ENCODE measurements at regions not wholly inside any gene's neighbourhood (a gene's known extent, or its start where the extent isn't known, plus 50 kb on each side); places are given as distances from the start of the nearest gene placed in this dataset.
A peak's percentile ranks its signal among the peaks of the same experiment; 100 is the strongest.

- Histone ChIP-seq H3K27ac (no peak overlapping the region), H3K27me3 (ENCODE audit: insufficient read depth, low read depth) (no peaks in the 10 kb centered on the region), H2AFZ (no peak overlapping the region), H3K9me3 (ENCODE audit: insufficient read depth, low read depth) (no peaks in the 10 kb centered on the region), H3K4me2 (no peak overlapping the region), H3K9me2 (ENCODE audit: insufficient read depth) (peaks cover 4% of the 10 kb centered on the region; the same call in 1 of the 2 replicates), H4K20me1 (ENCODE audit: insufficient read depth) (no peaks in the 10 kb centered on the region), H3F3A (ENCODE audit: insufficient read depth, low read depth) (no peaks in the 10 kb centered on the region), H3K4me3 (no peak overlapping the region), H3K36me3 (ENCODE audit: low read depth) (no peaks in the 10 kb centered on the region), H3K79me2 (ENCODE audit: low read depth) (no peaks in the 10 kb centered on the region), H3K4me1 (replicated peaks; ENCODE audit: insufficient read depth) (peaks cover 16% of the 10 kb centered on the region; the same call in 1 of the 2 replicates)
- CTCF ChIA-PET, result no interaction called here
- TF ChIP-seq CTCF (conservative IDR thresholded peaks at IDR 0.05) (no peak), EZH2 (IDR thresholded peaks at IDR 0.05; ENCODE audit: low read depth) (no peak)
- intact Hi-C loops (cut with micrococcal nuclease; ENCODE audit: unreplicated experiment), result no loop called here
- BruUV-seq (replicated peaks), result no TSS peak
- DNase-seq, result no peak
- POLR2A ChIA-PET (ENCODE audit: unreplicated experiment), result interaction anchor here (0.7 kb wide), 1 partner anchor 95 kb away, joined by 5 read pairs; no protein-coding TSS in a partner anchor
These were observed 95.2 kb downstream of the LARP7 start for GRCh38 chr4:112732142-112732541.

DNA sequence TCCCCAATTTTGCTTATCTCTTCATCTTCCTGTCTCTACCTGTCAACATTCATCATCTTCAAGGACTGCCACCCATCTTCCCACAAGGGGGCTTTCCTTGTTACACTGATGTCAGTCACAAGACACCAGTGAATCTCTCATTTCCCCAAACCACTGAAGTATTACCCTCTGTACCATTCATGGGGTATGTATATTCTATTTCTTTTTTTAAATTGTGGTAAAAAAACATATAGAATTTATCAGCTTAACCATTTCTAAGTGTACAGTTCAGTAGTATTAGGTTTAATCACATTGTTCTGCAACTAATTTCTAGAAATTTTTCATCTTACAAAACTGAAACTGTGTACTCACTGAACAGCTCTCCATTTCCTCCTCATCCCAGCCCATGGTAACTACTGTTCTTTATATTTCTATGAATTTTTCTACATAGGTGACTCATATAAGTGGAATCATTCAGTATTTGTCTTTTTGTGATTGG lies 98.6 kb downstream of the LARP7 start:
- Histone ChIP-seq H3K9me2 (ENCODE audit: insufficient read depth) (peaks cover 4% of the 10 kb centered on the region; the same call in 1 of the 2 replicates), H4K20me1 (ENCODE audit: insufficient read depth) (no peaks in the 10 kb centered on the region), H3K79me2 (ENCODE audit: low read depth) (no peaks in the 10 kb centered on the region), H3K4me3 (no peak overlapping the region), H2AFZ (0 out of 2 replicates have a peak overlapping the region, but pooled peaks have one; percentile 34), H3K36me3 (ENCODE audit: low read depth) (no peaks in the 10 kb centered on the region), H3K9me3 (ENCODE audit: insufficient read depth, low read depth) (no peaks in the 10 kb centered on the region), H3K27ac (peak overlapping the region; percentile 51), H3K4me2 (peak overlapping the region; percentile 60), H3F3A (ENCODE audit: insufficient read depth, low read depth) (no peaks in the 10 kb centered on the region), H3K4me1 (replicated peaks; ENCODE audit: insufficient read depth) (peaks cover 15% of the 10 kb centered on the region; the same call in 1 of the 2 replicates), H3K27me3 (ENCODE audit: insufficient read depth, low read depth) (no peaks in the 10 kb centered on the region)
- POLR2A ChIA-PET (ENCODE audit: unreplicated experiment), result interaction anchor here (0.6 kb wide), 1 partner anchor 262 kb away, joined by 23 read pairs; no protein-coding TSS in a partner anchor
- peak in 1 of 2 experiments; percentile 67 for DNase-seq
- CTCF ChIA-PET, result no interaction called here
- intact Hi-C loops (cut with micrococcal nuclease; ENCODE audit: unreplicated experiment), result no loop called here
- TF ChIP-seq CTCF (conservative IDR thresholded peaks at IDR 0.05) (no peak), EZH2 (IDR thresholded peaks at IDR 0.05; ENCODE audit: low read depth) (no peak)
- TSS peak; percentile 95 for BruUV-seq (replicated peaks)

GRCh38 chr4:112736718-112737135 lies 99.8 kb downstream of the LARP7 start:
- no peaks in the 10 kb centered on the region for H3K9me3 ChIP-seq (ENCODE audit: insufficient read depth, low read depth)
- H3K79me2 ChIP-seq (ENCODE audit: low read depth), result no peaks in the 10 kb centered on the region
- H3K4me2 ChIP-seq, result no peak overlapping the region
- TF ChIP-seq EZH2 (IDR thresholded peaks at IDR 0.05; ENCODE audit: low read depth), result no peak
- TF ChIP-seq CTCF (conservative IDR thresholded peaks at IDR 0.05), result no peak
- H3F3A ChIP-seq (ENCODE audit: insufficient read depth, low read depth), result no peaks in the 10 kb centered on the region
- no peak overlapping the region for H3K4me3 ChIP-seq
- no peak overlapping the region for H3K27ac ChIP-seq
- peaks cover 15% of the 10 kb centered on the region; the same call in 1 of the 2 replicates for H3K4me1 ChIP-seq (replicated peaks; ENCODE audit: insufficient read depth)
- H3K36me3 ChIP-seq (ENCODE audit: low read depth), result no peaks in the 10 kb centered on the region
- POLR2A ChIA-PET (ENCODE audit: unreplicated experiment), result no interaction called here
- no peaks in the 10 kb centered on the region for H4K20me1 ChIP-seq (ENCODE audit: insufficient read depth)
- no peak overlapping the region for H2AFZ ChIP-seq
- BruUV-seq (replicated peaks), result no TSS peak
- intact Hi-C loops (cut with micrococcal nuclease; ENCODE audit: unreplicated experiment), result no loop called here
- CTCF ChIA-PET, result no interaction called here
- DNase-seq, result no peak
- peaks cover 4% of the 10 kb centered on the region; the same call in 1 of the 2 replicates for H3K9me2 ChIP-seq (ENCODE audit: insufficient read depth)
- no peaks in the 10 kb centered on the region for H3K27me3 ChIP-seq (ENCODE audit: insufficient read depth, low read depth)
